Gastrocnemius medialis (tissue), 4 donors: ENCODE measurements at regions not wholly inside any gene's neighbourhood (a gene's known extent, or its start where the extent isn't known, plus 50 kb on each side); places are given as distances from the start of the nearest gene placed in this dataset.

Source experiments
- ATAC-seq, 2 donors: fragments of 150-250 bp; one replicate each; pipeline ENCODE4 v1.9.1; 2016
- DNase-seq, 2 donors: peaks; one replicate each; pipeline ENCODE4 v3.0.0-alpha.2; 2019
- H3K27ac ChIP-seq, 4 donors: fragments of 200-600 bp; sonication (generic); 1 replicate in 1 of 4; 2 replicates in 3 of 4; pipeline ENCODE4 v1.5.1; 2016 to 2018; ENCODE audit warnings: mild to moderate bottlenecking in 2 of 4, moderate library complexity in 1 of 4
- H3K27me3 ChIP-seq, 3 donors: fragments of 200-600 bp; sonication (generic) in 2 of 3; 1 replicate in 1 of 3; 2 replicates in 2 of 3; pipeline versions ENCODE4 v1.5.1 to v1.6.0; 2016 to 2019; ENCODE audit warnings: mild to moderate bottlenecking in 1 of 3, moderate library complexity in 1 of 3
- H3K36me3 ChIP-seq, 2 donors: fragments of 200-600 bp; sonication (generic) in 1 of 2; one replicate each; pipeline ENCODE4 v1.5.1; 2017 to 2018
- H3K4me1 ChIP-seq, 2 donors: fragments of 200-600 bp; sonication (generic) in 1 of 2; one replicate each; pipeline ENCODE4 v1.5.1; 2016 to 2017; ENCODE audit warnings: mild to moderate bottlenecking in 2 of 2
- H3K4me3 ChIP-seq, 4 donors: fragments of 200-600 bp; sonication (generic) in 3 of 4; 1 replicate in 1 of 4; 2 replicates in 3 of 4; pipeline ENCODE4 v1.5.1; 2016 to 2019; ENCODE audit warnings: mild to moderate bottlenecking in 2 of 4
- H3K9me3 ChIP-seq, 3 donors: fragments of 200-600 bp; sonication (generic) in 2 of 3; 1 replicate in 1 of 3; 2 replicates in 2 of 3; pipeline ENCODE4 v1.5.1; 2016 to 2019
- POLR2A ChIP-seq, 2 donors: fragments of 450-650 bp; IDR thresholded peaks; one replicate each; pipeline ENCODE4 v1.6.1; 2017; ENCODE audit warnings: antibody characterized with exemption in 2 of 2, mild to moderate bottlenecking in 2 of 2, moderate library complexity in 2 of 2
- in situ Hi-C, 4 donors: fragments of 200-750 bp; cut with MboI; loops; one replicate each; pipeline versions ENCODE4 v1.15.0 to v1.8.0; 2017; ENCODE audit warnings: low sequenced_read_pairs in 4 of 4
- intact Hi-C: fragments of 100-400 bp; cut with DNase I; formaldehyde crosslinking; loops from one replicate; pipeline ENCODE4 v1.15.1; 2023; ENCODE audit warnings: low total_unique reads
- TF ChIP-seq, protein P1 (sequence below), 5 experiments: fragments of 450-650 bp in 3 of 5; fragments of 200-600 bp in 2 of 5; sonication (generic) in 2 of 5; IDR thresholded peaks in 4 of 5; conservative IDR thresholded peaks in 1 of 5; 1 replicate in 4 of 5; 2 replicates in 1 of 5; pipeline ENCODE4 v1.5.1; 2016 to 2019; ENCODE audit warnings: antibody characterized with exemption in 5 of 5, mild to moderate bottlenecking in 3 of 5, moderate library complexity in 3 of 5

- intact Hi-C loops (no loop called here), in situ Hi-C loops (no loop called here)
- ATAC-seq (no peak), DNase-seq (no peak)
- H3K4me3 ChIP-seq: no peak overlapping the region
- peaks cover 0 to 5% (median 0%) of the 10 kb centered on the region in 3 donors for H3K27me3 ChIP-seq
- no peaks in the 10 kb centered on the region for H3K36me3 ChIP-seq
- no peak for TF ChIP-seq POLR2A (IDR thresholded peaks at IDR 0.05)
- TF ChIP-seq, protein P1, sequence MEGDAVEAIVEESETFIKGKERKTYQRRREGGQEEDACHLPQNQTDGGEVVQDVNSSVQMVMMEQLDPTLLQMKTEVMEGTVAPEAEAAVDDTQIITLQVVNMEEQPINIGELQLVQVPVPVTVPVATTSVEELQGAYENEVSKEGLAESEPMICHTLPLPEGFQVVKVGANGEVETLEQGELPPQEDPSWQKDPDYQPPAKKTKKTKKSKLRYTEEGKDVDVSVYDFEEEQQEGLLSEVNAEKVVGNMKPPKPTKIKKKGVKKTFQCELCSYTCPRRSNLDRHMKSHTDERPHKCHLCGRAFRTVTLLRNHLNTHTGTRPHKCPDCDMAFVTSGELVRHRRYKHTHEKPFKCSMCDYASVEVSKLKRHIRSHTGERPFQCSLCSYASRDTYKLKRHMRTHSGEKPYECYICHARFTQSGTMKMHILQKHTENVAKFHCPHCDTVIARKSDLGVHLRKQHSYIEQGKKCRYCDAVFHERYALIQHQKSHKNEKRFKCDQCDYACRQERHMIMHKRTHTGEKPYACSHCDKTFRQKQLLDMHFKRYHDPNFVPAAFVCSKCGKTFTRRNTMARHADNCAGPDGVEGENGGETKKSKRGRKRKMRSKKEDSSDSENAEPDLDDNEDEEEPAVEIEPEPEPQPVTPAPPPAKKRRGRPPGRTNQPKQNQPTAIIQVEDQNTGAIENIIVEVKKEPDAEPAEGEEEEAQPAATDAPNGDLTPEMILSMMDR (IDR thresholded peaks at IDR 0.05 in 4 of 5, conservative IDR thresholded peaks at IDR 0.05 in 1 of 5): no peak
- no peak overlapping the region for H3K27ac ChIP-seq
- no peaks in the 10 kb centered on the region for H3K9me3 ChIP-seq
- H3K4me1 ChIP-seq: no peaks in the 10 kb centered on the region
These were observed 54.4 kb upstream of the CFAP46 start for GRCh38 chr10:132996603-132997343.

GRCh38 chr10:132995909-132996602 lies 53.7 kb upstream of the CFAP46 start:
- Histone ChIP-seq H3K27ac (no peak overlapping the region), H3K27me3 (peaks cover 0 to 9% (median 0%) of the 10 kb centered on the region in 3 donors), H3K36me3 (no peaks in the 10 kb centered on the region), H3K4me1 (no peaks in the 10 kb centered on the region), H3K4me3 (no peak overlapping the region), H3K9me3 (no peaks in the 10 kb centered on the region)
- ATAC-seq (no peak), DNase-seq (no peak)
- intact Hi-C loops: no loop called here
- no peak for TF ChIP-seq POLR2A (IDR thresholded peaks at IDR 0.05)
- TF ChIP-seq, protein P1 (IDR thresholded peaks at IDR 0.05 in 4 of 5, conservative IDR thresholded peaks at IDR 0.05 in 1 of 5): no peak
- in situ Hi-C loops: no loop called here

DNA sequence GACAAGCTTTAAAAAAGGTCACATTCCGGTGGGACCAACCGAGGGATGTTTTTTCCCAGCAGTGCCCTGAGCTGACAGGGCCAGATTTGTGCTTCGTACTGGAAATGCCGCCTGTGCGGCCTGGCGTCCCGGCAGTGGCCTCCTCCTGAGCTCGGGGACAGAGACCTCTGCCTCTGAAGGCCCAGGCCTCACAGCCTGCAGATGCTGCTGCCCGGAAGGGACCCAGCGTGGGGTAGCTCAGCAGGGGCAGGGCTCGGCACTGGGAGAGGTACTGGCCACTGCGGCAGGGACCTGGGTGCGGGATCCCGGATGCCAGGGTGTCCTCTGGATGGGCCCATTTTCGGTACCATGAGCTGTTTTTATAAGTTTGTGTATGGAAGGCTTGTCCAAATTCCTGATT lies 52.4 kb upstream of the CFAP46 start:
- in situ Hi-C loops: no loop called here
- intact Hi-C loops: no loop called here
- H3K9me3 ChIP-seq: no peaks in the 10 kb centered on the region
- peaks cover 0 to 7% (median 0%) of the 10 kb centered on the region in 3 donors for H3K27me3 ChIP-seq
- no peak overlapping the region for H3K4me3 ChIP-seq
- no peak for ATAC-seq
- no peaks in the 10 kb centered on the region for H3K4me1 ChIP-seq
- TF ChIP-seq, protein P1 (IDR thresholded peaks at IDR 0.05 in 4 of 5, conservative IDR thresholded peaks at IDR 0.05 in 1 of 5): no peak
- TF ChIP-seq POLR2A (IDR thresholded peaks at IDR 0.05): no peak
- H3K27ac ChIP-seq: no peak overlapping the region
- no peak for DNase-seq
- no peaks in the 10 kb centered on the region for H3K36me3 ChIP-seq

- H3K27ac ChIP-seq: no peak overlapping the region
- DNase-seq (no peak), ATAC-seq (no peak)
- TF ChIP-seq POLR2A (IDR thresholded peaks at IDR 0.05): no peak
- TF ChIP-seq, protein P1 (IDR thresholded peaks at IDR 0.05 in 4 of 5, conservative IDR thresholded peaks at IDR 0.05 in 1 of 5): no peak
- in situ Hi-C loops (no loop called here), intact Hi-C loops (no loop called here)
- peak overlapping the region; percentile 15 to 36 (median 21) for H3K4me3 ChIP-seq
- no peaks in the 10 kb centered on the region for H3K36me3 ChIP-seq
- H3K4me1 ChIP-seq: no peaks in the 10 kb centered on the region
- H3K27me3 ChIP-seq: peaks cover 0 to 7% (median 0%) of the 10 kb centered on the region in 3 donors
- H3K9me3 ChIP-seq: no peaks in the 10 kb centered on the region
These were observed 51.9 kb upstream of the CFAP46 start for GRCh38 chr10:132994185-132994796.
